WI38 (cell line): ENCODE measurements at regions not wholly inside any gene's neighbourhood (a gene's known extent, or its start where the extent isn't known, plus 50 kb on each side); places are given as distances from the start of the nearest gene placed in this dataset.

Source experiments
- H3K4me3 ChIP-seq: 2 replicates; pipeline ENCODE4 v1.5.1; 2011; ENCODE audit warnings: low read depth, mild to moderate bottlenecking, control low read depth, low read length
- TF ChIP-seq, protein P1 (sequence below): IDR thresholded peaks from 2 replicates; pipeline ENCODE4 v1.5.1; 2012; ENCODE audit warnings: low read depth, mild to moderate bottlenecking, control low read depth, low read length

DNA sequence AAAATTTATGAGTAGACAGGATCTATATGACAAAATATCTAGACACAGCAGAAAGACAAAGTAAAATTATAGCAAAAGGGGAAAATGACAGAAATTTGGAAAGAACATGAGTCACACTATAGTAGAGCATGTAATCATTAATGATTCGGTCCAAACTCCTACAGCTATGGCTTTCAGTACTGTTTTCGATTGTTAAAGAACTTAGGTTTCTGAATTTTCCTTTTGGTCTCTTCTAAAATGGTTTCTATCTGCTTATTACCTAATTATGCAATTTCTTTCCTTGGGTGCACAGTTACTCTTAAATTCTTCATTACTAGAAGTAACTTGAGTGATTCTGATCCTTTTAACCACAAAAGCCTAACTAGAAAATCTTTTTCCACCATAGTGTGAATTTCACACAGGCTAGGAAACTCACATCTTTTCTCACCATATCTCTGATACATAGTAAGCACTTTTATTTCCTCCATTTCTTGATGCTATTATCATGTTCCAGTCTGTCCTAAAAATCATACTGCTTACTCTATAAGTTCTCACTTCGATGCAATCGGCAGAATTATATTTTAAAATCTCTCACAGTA is 1101.4 kb downstream of the PCDH9 start:
- TF ChIP-seq, protein P1, sequence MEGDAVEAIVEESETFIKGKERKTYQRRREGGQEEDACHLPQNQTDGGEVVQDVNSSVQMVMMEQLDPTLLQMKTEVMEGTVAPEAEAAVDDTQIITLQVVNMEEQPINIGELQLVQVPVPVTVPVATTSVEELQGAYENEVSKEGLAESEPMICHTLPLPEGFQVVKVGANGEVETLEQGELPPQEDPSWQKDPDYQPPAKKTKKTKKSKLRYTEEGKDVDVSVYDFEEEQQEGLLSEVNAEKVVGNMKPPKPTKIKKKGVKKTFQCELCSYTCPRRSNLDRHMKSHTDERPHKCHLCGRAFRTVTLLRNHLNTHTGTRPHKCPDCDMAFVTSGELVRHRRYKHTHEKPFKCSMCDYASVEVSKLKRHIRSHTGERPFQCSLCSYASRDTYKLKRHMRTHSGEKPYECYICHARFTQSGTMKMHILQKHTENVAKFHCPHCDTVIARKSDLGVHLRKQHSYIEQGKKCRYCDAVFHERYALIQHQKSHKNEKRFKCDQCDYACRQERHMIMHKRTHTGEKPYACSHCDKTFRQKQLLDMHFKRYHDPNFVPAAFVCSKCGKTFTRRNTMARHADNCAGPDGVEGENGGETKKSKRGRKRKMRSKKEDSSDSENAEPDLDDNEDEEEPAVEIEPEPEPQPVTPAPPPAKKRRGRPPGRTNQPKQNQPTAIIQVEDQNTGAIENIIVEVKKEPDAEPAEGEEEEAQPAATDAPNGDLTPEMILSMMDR, result no peak
- H3K4me3 ChIP-seq, result no peak overlapping the region

DNA sequence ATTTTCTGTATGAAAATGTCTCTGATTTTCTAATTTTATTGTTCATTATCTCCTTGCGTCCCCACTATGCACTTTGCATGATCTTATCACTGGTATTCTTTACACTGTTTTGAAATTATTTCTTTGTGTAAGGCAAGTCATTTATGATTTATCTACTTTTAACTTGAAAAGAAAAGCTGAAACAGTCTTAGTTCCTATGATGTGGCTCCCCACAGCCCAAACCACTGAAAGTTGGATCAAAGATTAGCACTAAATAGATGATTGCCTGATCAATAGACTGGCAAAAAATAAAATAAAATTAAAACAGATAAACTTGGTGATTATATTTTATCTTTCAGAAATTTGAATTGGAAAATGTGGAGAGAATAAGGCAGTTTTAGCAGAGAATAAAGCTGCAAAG is 1101.9 kb downstream of the PCDH9 start:
- TF ChIP-seq, protein P1, result no peak
- no peak overlapping the region for H3K4me3 ChIP-seq

DNA sequence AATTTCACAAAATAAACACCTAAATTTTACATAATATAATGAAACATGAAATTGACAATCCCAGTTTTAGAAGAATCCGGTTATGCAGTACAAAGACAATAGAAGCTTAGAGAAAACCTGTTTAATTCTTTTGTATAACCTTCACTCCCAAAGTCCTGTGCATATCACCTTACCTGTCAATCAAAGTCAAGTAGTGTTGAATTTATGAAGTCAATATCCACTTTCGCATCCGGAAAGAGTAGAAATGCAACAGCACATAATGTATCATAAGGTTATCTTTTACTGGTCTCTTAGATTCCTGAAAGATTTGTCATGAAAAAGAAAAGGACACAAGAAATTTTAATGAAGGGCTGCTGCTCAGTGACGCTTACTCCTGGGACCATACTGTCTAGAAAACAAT is 1112.6 kb downstream of the PCDH9 start:
- TF ChIP-seq, protein P1, result no peak

DNA sequence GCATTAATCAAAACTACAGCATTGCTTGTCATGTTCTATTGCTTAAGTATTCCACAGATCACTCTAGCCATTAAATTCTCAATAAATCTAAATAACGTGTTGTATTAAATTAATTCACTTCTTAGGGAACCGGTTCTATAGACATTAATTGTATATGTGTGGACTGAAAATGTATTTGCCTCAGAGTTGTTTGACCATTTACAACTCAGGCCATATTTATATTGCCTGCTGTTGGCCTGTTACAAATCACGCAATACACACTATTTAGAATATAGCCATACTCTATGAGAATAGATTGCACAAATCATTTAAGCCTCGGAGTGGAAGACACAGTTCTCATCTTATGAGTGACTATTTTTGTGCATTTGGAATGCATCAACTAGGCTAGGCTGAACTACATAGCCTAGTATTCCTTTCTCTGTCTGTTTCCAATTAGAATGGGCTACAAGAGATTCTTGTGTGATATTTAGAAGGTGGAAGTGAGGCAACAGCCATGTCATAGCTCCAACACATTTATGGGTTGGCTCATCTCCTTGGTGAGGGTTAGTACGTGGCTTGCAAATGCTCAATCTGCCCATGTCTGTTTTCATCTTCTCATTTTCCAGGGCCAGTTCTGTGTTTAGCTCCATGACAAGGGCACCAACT is 1116.1 kb downstream of the PCDH9 start:
- no peak overlapping the region for H3K4me3 ChIP-seq
- TF ChIP-seq, protein P1, result no peak

More for the DNA sequence above, 1112.6 kb downstream of the PCDH9 start:
- no peak overlapping the region for H3K4me3 ChIP-seq

DNA sequence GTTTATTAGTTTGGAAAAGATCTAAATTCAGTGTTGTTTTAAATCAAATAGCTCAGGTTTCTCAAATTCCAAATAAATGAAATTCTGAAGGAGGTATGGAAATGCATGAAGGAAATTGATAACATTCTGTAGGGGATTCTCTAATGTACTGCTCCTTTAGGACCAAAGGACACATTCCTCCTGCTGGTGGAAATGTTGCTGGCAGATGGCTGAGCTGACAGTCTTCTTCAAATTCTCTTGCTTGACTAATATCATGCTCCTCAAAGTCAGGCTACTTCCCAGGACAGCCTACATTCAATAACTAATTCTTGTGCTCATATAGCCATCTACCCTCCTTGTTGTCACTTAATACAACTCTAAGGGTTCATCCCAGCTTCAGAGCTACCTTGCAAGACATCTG is 1118.5 kb downstream of the PCDH9 start:
- no peak overlapping the region for H3K4me3 ChIP-seq
- TF ChIP-seq, protein P1, result no peak

DNA sequence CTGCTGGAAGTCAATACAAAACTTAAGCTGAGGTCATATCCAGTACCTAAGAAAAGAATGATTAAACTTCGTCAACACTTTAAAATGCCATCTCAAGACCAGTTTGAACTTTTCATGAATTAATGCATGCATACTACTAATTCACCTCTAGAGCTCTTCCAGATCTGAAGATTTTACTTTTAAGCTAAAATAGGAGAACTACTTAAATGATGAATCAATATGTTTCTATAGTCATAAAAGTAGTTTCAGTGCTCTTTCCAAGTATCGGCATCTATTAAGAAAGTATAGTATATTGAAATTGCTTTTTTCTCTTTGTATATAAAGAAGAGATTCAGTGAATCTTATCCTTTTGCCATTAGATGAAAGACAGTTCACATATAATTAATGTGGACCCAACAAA is 1123.9 kb downstream of the PCDH9 start:
- TF ChIP-seq, protein P1, result no peak
- H3K4me3 ChIP-seq, result no peak overlapping the region

DNA sequence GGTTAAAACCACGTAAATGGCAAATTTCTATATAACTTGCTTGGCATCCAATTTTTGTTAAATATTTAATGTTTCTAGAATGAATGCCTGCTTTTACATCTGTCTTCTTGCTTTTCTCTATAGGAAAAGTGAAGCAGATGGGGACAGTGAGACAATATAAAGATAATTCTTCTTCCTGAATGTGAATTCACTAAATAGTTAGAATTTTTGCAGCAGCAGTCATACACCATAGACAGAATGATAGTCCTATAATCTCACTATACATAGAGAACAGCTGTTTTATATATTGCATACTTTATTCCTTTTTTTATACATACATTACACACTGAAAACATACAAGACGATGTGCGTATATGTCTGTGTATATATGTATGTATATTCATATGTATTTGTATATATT is 1127.3 kb downstream of the PCDH9 start:
- TF ChIP-seq, protein P1, result no peak
- no peak overlapping the region for H3K4me3 ChIP-seq
